Heart left ventricle (tissue), 16 donors: ENCODE measurements at regions not wholly inside any gene's neighbourhood (a gene's known extent, or its start where the extent isn't known, plus 50 kb on each side); places are given as distances from the start of the nearest gene placed in this dataset.
"Not testable (repeated sequence)": the region's sequence is repeated elsewhere in the genome, so short reads cannot be mapped to it uniquely, and the experiment has no call there.

Experiments used
- ATAC-seq, 4 donors: fragments of 200-7000 bp; cut with Tn5 transposase; one replicate each; pipeline ENCODE4 v1.9.1; 2020 to 2022; ENCODE audit warnings: moderate library complexity in 4 of 4, mild to moderate bottlenecking in 3 of 4, moderate number of reproducible peaks in 1 of 4
- DNase-seq, 5 donors: peaks; one replicate each; pipeline ENCODE4 v3.0.0-alpha.2; 2020
- H3K27ac ChIP-seq, 12 donors: fragments of 200-600 bp; sonication (generic) in 4 of 12; one replicate each; pipeline versions ENCODE4 v1.5.0 to v1.8.0; 2016 to 2022; ENCODE audit warnings: mild to moderate bottlenecking in 2 of 12
- H3K27me3 ChIP-seq, 9 donors: fragments of 200-600 bp; sonication (generic) in 2 of 9; one replicate each; pipeline versions ENCODE4 v1.5.1 to v1.8.0; 2016 to 2022; ENCODE audit warnings: mild to moderate bottlenecking in 3 of 9
- H3K36me3 ChIP-seq, 9 donors: fragments of 200-600 bp; sonication (generic) in 2 of 9; one replicate each; pipeline versions ENCODE4 v1.5.0 to v1.8.0; 2018 to 2022; ENCODE audit warnings: mild to moderate bottlenecking in 2 of 9
- H3K4me1 ChIP-seq, 12 donors: fragments of 200-600 bp; sonication (generic) in 4 of 12; one replicate each; pipeline versions ENCODE4 v1.5.0 to v1.8.0; 2016 to 2022; ENCODE audit warnings: mild to moderate bottlenecking in 3 of 12
- H3K4me3 ChIP-seq, 12 donors: fragments of 200-600 bp; sonication (generic) in 4 of 12; one replicate each; pipeline versions ENCODE4 v1.5.0 to v1.8.0; 2017 to 2022; ENCODE audit warnings: mild to moderate bottlenecking in 9 of 12, moderate library complexity in 4 of 12
- H3K9me3 ChIP-seq, 12 donors: fragments of 200-600 bp; sonication (generic) in 4 of 12; one replicate each; pipeline versions ENCODE4 v1.5.0 to v1.8.0; 2016 to 2022; ENCODE audit warnings: mild to moderate bottlenecking in 1 of 12
- POLR2A ChIP-seq, 2 donors: fragments of 450-650 bp; IDR thresholded peaks; one replicate each; pipeline ENCODE4 v1.6.1; 2017; ENCODE audit warnings: antibody characterized with exemption in 2 of 2, mild to moderate bottlenecking in 2 of 2, moderate library complexity in 2 of 2
- WGBS, 4 donors: extraction: QIAGEN DNeasy Blood & Tissue Kit in 2 of 4; methylation state at CpG; one replicate each; pipeline versions ENCODE4 v1.1.5 to v1.1.7; 2013 to 2018; 5-methylcytosine and 5-hydroxymethylcytosine counted together
- intact Hi-C, 10 donors: fragments of 100-400 bp; cut with DNase I; formaldehyde crosslinking; loops; one replicate each; pipeline versions ENCODE4 v1.11.1 to v1.14.2; 2022
- TF ChIP-seq, protein P1 (sequence below), 12 donors: fragments of 200-600 bp; sonication (generic) in 4 of 12; IDR thresholded peaks; one replicate each; pipeline versions ENCODE4 v1.5.0 to v1.8.0; 2018 to 2022; ENCODE audit warnings: antibody characterized with exemption in 12 of 12, mild to moderate bottlenecking in 5 of 12
- donor health status: ischemic (EF 13 %, LVEDD 7.1; RV severe dilation, severe dysfunction).
- donor health status: healthy with polysubstance abuse.
- donor health status: DM: no; HTN: yes; CAD: no.
- donor health status: DM: no; HTN: no; CAD: no.
- donor health status: ischemic (EF 25% LVEDD 6.9; RV normal size, moderate dysfunction).
- donor health status: ischemic (EF 25% LVEDD 5.7; RV mildly dilated, moderate dysfunction).
- donor health status: healthy.
- donor health status: DM: yes; HTN: yes; CAD: no.
- donor health status: ischemic (EF 35%, LVEDD 5.7; RV mildly dilated, moderate dysfunction).
- donor health status: nonischemic (EF 11% LVEDD 7.7; RV severe dilation, severe dysfunction).
- donor health status: DM: yes; HTN: yes; CAD: no.
- donor health status: PGD.
- donor health status: ischemic (EF 29% LVEDD 5.4; RV normal size, mild dysfunction).
- donor health status: nonischemic (EF 23%, LVEDD 6.1; RV moderate dilation, normal function).

- Histone ChIP-seq H3K4me3 (no peak overlapping the region), H3K27me3 (no peaks in the 10 kb centered on the region), H3K36me3 (no peaks in the 10 kb centered on the region), H3K9me3 (peaks cover 0 to 7% (median 0%) of the 10 kb centered on the region in 12 donors), H3K27ac (no peak overlapping the region), H3K4me1 (no peaks in the 10 kb centered on the region)
- TF ChIP-seq, protein P1, sequence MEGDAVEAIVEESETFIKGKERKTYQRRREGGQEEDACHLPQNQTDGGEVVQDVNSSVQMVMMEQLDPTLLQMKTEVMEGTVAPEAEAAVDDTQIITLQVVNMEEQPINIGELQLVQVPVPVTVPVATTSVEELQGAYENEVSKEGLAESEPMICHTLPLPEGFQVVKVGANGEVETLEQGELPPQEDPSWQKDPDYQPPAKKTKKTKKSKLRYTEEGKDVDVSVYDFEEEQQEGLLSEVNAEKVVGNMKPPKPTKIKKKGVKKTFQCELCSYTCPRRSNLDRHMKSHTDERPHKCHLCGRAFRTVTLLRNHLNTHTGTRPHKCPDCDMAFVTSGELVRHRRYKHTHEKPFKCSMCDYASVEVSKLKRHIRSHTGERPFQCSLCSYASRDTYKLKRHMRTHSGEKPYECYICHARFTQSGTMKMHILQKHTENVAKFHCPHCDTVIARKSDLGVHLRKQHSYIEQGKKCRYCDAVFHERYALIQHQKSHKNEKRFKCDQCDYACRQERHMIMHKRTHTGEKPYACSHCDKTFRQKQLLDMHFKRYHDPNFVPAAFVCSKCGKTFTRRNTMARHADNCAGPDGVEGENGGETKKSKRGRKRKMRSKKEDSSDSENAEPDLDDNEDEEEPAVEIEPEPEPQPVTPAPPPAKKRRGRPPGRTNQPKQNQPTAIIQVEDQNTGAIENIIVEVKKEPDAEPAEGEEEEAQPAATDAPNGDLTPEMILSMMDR (IDR thresholded peaks at IDR 0.05), result no peak
- no peak for TF ChIP-seq POLR2A (IDR thresholded peaks at IDR 0.05)
- intact Hi-C loops, result no loop called here
- DNase-seq (no peak), ATAC-seq (no peak)
- WGBS, 4 donors, result 72 to 82% (median 78%) methylated on average over 6 to 8 of the region's 8 CpGs
Measured at GRCh38 chr16:59540621-59541020, 806.5 kb upstream of the GOT2 start.

DNA sequence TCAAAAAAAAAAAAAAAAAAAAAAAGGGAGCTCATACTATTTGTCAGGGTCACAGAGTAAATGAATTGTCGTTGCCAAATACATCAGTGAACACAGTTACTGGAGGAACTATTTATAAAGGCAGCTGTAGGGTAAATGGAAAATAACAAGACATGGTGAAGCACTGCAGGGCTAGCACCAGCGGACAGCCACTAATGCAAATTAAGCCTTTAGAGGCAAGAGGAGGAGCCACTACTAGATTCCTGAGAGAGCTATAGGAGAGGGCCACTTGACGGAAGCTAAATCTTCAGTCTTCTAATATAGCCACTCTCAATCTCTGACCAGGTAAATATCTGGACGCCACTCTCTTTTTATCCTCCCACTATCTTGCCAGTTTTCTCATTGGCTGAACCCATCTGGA lies 801.2 kb upstream of the GOT2 start:
- intact Hi-C loops, result no loop called here
- Histone ChIP-seq H3K36me3 (no peaks in the 10 kb centered on the region), H3K9me3 (peaks cover 0 to 7% (median 0%) of the 10 kb centered on the region in 12 donors), H3K4me1 (no peaks in the 10 kb centered on the region), H3K4me3 (no peak overlapping the region), H3K27ac (no peak overlapping the region), H3K27me3 (no peaks in the 10 kb centered on the region)
- DNase-seq, result no peak
- WGBS, 4 donors, result 51 to 69% (median 55%) methylated on average over 4 of the region's 4 CpGs
- TF ChIP-seq, protein P1 (IDR thresholded peaks at IDR 0.05), result no peak
- TF ChIP-seq POLR2A (IDR thresholded peaks at IDR 0.05), result no peak
- no peak for ATAC-seq

GRCh38 chr16:59527206-59527997 lies 793.3 kb upstream of the GOT2 start:
- H3K9me3 ChIP-seq, result no peaks in the 10 kb centered on the region
- H3K4me3 ChIP-seq, result no peak overlapping the region
- TF ChIP-seq, protein P1 (IDR thresholded peaks at IDR 0.05), result no peak
- TF ChIP-seq POLR2A (IDR thresholded peaks at IDR 0.05), result no peak
- DNase-seq (no peak), ATAC-seq (no peak)
- intact Hi-C loops, result no loop called here
- H3K27ac ChIP-seq, result no peak overlapping the region
- H3K27me3 ChIP-seq, result no peaks in the 10 kb centered on the region
- H3K36me3 ChIP-seq, result no peaks in the 10 kb centered on the region
- 78 to 86% (median 81%) methylated on average over 14 of the region's 14 CpGs for whole genome bisulfite sequencing, 4 donors
- no peaks in the 10 kb centered on the region for H3K4me1 ChIP-seq

DNA sequence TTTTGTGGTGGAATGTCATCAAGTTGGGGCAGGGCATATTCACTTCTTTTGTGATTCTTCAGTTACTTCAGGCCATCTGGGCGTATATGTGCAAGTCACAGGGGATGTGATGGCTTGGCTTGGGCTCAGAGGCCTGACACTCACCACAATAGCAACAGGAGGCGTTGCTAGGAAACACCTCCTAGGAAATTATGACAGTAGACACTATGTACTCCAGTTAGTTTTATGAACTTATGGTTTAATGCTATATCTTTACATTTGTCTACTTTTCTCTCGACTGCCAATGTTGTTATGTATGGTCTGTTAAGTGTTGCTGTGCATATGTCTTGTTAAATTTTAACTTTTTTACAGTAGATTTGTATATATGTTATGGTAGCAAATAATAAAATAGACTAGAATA lies 788.7 kb upstream of the GOT2 start:
- H3K36me3 ChIP-seq, result no peaks in the 10 kb centered on the region
- H3K9me3 ChIP-seq, result no peaks in the 10 kb centered on the region
- intact Hi-C loops, result no loop called here
- no peak overlapping the region for H3K27ac ChIP-seq
- H3K27me3 ChIP-seq, result no peaks in the 10 kb centered on the region
- ATAC-seq (no peak), DNase-seq (no peak)
- TF ChIP-seq POLR2A (IDR thresholded peaks at IDR 0.05), result no peak
- TF ChIP-seq, protein P1 (IDR thresholded peaks at IDR 0.05), result no peak
- no peaks in the 10 kb centered on the region for H3K4me1 ChIP-seq
- no peak overlapping the region for H3K4me3 ChIP-seq
- 59 to 70% (median 67%) methylated on average over 3 of the region's 3 CpGs for WGBS, 4 donors

DNA sequence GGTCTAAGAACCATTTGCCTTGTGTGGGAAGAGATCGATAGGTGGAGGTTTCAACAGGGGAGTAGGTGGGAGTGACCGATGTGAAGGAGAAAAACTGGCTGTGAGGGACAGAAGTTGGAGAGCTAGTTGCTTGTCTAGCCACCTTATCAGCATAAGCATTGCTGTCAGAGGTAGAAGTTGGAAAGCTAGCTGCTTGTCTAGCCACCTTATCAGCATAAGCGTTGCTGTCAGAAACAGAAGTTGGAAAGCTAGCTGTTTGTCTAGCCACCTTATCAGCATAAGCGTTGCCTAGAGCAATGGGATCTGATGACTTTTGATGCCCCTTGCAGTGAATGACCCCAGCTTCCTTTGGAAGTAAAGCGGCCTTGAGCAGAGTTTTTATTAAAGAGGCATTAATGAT lies 784.6 kb upstream of the GOT2 start:
- intact Hi-C loops, H3K27me3 ChIP-seq, H3K4me3 ChIP-seq, H3K36me3 ChIP-seq, H3K9me3 ChIP-seq, H3K27ac ChIP-seq, DNase-seq, H3K4me1 ChIP-seq, ATAC-seq: not testable (repeated sequence)
- 20 to 32% (median 22%) methylated on average over 5 of the region's 5 CpGs for WGBS, 4 donors
